HG03432 (cell line): ENCODE measurements at regions not wholly inside any gene's neighbourhood (a gene's known extent, or its start where the extent isn't known, plus 50 kb on each side); places are given as distances from the start of the nearest gene placed in this dataset.

Experiments used
- ATAC-seq: cut with Tn5 transposase; IDR thresholded peaks from one replicate; pipeline ENCODE4 v1.9.1; 2021; ENCODE audit warnings: mild to moderate bottlenecking, moderate library complexity; ENCODE audit not compliant: unreplicated experiment

DNA sequence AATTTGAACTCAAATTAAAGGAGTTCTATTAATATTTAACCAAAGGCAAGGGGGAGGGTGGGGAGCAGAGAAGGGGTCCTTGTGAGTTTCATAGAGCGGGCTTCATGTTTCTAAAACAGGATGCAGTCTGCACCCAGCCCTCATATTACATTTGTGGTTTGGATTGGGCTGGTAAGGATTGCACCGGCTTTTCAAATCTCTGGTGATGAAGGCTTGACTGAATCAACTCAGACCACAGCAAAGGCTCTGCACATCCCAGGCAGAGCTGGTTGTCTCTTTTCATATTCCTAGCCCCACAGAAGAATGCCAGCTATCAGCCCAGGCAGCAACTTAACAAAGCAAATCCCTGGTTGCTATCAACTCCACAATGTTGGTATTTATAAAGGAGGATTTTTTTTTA is 1221.4 kb downstream of the VRK1 start:
- no peak for ATAC-seq

DNA sequence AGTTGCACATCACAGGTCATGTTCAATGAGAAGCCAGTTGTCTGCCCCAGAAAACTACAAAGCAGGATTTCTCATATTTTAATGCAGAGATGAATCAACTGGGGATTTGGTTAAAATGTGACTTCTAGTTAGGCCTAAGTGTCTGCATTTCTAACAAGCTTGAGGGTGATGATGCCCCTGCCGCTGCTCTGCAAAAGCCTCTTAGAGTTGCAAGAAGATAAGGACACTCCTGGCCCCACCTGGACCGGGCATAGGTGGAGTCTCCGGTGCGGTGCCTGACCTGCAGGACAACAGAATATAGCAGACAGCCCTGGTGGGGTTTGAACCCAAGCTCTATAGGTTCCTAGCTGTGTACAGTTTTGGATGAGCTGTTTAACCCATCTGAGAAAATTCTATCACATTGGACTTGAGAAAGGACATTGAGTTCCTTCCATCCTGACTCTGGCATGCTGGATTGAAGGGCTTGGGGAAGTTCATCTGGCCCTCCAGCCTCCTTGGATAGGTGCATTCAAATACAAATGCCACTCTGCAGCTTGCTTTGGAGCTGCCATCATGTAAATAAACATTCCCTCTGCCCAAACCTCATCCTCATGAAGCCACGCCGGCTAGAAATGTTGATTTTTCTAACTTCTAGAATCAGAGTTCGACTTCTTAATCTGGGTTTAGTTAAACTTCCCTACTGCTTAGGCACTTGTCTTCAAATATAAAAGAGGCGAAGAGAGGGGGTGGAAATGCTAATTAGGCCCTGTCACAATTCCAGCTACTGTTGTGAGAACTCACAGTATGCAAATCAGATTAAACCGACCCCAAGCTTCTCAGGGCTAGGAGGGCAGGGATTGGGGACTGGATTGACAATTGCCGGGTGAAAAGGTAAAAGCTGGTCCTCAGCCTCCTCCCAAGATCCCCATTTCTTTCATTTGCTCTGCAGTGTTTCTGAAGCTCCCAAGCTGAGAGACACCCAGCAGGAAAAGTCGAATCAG is 1225.6 kb downstream of the VRK1 start:
- no peak for ATAC-seq

DNA sequence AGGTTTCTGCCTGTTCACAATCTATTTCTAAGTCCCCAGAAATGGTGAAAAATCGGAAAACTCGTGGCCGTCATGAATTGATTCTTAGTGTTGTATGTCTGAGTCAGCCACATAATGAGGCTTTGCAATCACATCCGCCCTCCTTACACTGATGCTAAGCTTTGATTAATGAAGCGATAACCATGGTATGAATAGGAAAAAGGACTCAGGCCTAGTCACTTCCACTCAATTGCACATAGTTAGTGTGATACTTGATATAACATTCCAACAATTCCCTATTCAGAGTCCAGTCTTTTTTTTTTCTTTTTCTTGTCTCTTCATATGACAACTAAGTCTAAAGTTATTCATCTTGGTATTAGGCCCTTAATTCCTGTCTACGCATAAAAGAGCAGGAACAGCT is 1231.0 kb downstream of the VRK1 start:
- no peak for ATAC-seq

- no peak for ATAC-seq
Observed at GRCh38 chr14:98035396-98035795, 1236.6 kb downstream of the BCL11B start.

DNA sequence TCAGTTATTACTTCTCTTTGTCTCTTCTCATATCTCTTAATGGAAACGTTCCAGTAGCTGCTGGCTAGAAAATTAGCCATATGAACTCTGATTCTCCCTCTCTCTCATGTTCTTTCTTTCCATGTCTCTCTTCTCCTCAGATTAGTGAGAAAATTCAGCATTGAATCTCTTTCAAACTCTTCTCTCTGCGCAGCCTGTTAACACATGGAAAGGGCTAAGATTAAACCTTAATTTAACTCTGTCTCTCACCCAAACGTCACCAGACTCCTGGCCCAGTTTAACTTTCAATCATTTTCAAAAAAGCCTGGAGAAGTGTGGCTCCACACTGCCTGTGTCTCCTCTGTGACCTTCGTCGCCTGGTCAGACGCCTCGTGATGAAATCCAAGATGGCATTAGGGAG is 1234.2 kb downstream of the BCL11B start:
- no peak for ATAC-seq

DNA sequence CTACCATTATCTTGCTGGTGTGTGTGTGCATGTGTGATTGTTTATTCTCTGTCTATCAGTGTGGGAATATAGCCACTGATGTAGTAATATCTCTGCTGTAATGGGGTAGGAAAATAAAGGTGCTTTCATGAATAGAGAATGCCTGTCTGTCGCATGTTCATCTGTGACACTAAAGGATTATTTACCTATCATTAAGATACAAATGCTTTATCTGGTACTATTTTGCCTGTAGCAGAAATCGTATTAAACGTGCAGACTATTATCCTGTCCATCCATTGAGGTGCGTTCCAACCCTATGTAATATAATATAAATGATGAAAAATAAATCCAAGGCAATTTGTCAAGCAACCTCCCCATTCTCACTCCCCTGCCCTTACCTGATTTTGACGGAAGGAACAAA is 1215.1 kb downstream of the BCL11B start:
- no peak for ATAC-seq

DNA sequence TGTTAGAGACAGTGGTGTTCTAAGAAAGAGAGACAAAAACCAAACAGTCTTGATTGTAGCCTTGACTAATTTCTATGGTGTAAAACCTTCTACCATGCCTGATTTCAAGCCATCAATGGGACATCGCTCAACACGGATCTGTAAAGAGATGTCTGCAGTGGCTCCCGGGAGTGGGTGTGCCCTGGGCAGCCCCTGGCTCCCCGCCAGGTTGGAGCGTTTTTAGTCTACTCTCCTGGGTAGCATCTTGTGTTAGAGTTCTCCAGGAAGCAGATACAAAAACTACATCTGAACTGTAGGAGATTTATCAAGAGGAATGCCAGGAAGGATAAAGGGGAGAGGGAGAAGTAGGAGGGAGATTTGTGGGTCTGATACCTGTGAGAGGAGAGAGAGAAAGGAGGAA is 1212.9 kb downstream of the BCL11B start:
- ATAC-seq = no peak

- ATAC-seq = no peak
Observed at GRCh38 chr14:98062083-98062482, 1209.9 kb downstream of the BCL11B start.

GRCh38 chr14:98069712-98070171 is 1202.3 kb downstream of the BCL11B start:
- no peak for ATAC-seq

- no peak for ATAC-seq
Observed at GRCh38 chr14:98070536-98070935, 1201.5 kb downstream of the BCL11B start.

GRCh38 chr14:98074111-98074510 is 1197.9 kb downstream of the BCL11B start:
- ATAC-seq = no peak

GRCh38 chr14:98077176-98077575 is 1194.8 kb downstream of the BCL11B start:
- ATAC-seq = no peak

- no peak for ATAC-seq
Observed at GRCh38 chr14:98082833-98083232, 1189.2 kb downstream of the BCL11B start.

GRCh38 chr14:98085751-98086150 is 1186.2 kb downstream of the BCL11B start:
- no peak for ATAC-seq

DNA sequence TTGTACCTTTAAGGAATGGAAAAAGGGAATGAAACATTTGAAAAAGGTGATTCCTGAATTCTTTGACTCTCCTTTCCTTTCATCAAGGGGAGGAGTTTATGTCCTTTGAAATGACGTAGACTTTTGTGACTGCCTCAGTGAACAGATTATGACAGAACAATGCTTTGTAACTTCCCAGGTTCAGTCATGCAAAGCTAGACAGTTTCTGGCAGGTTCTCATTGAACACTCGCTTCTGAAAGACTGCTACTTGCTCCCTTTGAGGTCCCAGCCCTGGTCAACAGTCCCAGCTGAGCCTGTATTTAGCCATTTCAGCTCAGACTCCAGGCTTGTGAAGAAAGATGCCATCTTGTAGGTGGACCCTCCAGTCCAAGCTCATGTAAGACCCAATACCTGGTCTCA is 1178.9 kb downstream of the BCL11B start:
- ATAC-seq = no peak

GRCh38 chr14:98099527-98099926 is 1172.5 kb downstream of the BCL11B start:
- no peak for ATAC-seq

DNA sequence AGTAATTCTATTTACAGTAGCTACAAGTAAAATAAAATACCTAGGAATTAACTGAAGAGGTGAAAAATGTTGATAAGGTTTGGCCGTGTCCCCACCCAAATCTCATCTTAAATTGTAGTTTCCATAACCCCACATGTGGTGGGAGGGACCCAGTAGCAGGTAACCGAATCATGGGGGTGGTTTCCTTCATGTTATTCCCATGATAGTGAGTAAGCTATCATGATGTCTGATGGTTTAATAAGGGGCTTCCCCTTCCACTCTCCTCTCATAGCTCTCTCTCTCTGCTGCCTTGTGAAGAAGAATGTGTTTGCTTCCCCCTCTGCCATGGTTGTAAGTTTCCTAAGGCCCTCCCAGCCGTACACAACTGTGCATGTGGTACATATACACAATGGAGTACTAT is 1170.7 kb downstream of the BCL11B start:
- no peak for ATAC-seq

DNA sequence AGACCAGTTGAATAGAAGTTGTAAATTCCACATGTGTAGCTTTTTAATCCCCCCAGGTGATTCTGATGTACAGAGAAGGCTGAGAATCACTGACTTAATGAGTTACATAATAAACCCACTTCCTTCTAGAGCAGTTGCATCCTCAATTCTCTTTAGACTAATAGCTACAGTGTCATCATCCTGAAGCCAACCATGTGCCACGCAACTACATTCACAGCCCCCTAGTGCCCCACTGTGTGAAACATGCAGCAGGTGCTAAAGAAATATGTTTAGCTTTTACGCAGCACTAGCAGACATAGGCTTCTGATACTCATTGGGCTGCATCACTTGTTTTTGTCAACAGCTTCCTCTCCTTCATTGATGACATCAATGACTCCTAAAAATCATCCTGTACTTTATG is 1168.3 kb downstream of the BCL11B start:
- ATAC-seq = no peak

DNA sequence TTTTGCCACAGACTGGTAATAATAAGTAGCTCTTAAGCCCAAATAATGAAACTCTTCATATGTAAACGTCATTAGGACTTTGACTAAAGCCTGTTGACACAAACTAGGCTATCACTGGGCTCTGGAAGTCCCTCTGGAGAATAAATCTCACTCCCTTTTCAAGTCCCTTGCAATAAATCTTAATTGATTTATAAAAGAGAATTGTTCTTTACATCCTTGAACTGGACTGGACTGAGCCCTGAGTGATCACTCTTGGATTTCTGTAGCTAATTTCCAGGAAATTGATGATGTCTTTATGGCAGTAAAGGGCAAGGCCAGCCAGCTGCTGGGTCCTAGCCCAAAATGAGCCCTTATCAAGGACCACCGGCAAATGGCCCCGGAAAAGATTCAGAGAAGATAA is 1162.7 kb downstream of the BCL11B start:
- no peak for ATAC-seq

DNA sequence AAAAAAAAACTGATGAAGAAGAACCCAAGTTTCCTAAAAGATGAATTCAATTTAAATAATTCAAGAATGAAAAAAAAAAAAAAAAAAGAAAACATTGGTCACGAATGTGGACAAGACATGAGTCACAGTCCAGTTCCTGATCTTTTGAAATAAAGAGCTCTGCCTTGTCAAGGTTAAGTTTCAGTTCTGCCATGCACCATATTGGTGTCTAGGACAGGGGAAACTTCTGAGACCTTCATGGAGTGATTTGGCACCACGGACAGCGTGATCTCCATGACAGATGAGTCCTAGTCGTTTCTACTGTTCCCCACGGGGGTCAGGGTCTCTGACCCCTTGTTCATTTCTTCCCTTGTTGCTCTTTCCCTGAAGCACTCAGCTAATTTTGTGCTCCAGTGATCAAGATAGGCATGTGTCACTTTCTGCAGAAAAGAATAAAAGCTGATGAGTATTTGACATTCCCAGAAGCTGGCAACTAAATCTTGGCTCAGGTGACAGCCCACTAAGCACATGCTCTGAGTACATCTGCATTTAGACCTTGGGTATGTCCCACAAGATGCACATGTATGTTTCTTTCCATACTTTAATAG is 1159.7 kb downstream of the BCL11B start:
- no peak for ATAC-seq

DNA sequence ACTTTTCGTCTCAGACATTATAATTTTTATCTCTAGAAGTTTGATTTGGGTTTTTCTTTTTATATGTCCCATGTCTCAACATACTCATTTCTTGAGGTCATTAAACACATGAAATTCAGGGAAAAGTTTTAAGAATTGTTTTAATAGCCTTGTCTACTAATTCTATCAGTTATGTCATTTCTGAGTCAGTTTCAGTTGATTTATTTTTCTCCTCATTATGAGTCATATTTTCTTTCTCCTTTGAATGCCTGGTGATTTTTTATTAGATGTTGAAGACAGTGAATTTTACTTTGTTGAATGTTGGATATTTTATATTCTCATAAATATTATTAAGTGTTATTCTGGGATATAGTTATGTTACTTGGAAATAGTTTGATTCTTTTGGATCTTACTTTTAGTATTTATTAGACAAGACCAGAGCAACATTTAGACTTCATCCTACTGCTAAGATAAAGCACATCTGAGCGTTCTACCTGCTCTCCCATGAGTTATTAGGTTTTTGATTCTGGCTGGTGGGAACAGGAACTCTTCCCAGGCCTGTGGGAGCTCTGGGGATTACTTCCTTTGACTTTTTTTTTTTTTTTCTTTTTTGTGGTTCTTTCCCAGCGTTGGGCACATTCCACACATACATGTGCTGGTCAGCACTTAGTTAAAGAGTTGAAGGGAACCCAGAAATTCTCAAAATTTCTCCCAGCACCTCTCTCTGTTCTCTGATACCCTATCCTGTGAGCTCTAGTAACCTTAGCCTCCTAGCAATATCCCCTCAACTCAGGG is 1157.7 kb downstream of the BCL11B start:
- no peak for ATAC-seq

GRCh38 chr14:98114946-98115345 is 1157.1 kb downstream of the BCL11B start:
- no peak for ATAC-seq
